ENCODE measurements at regions not wholly inside any gene's neighbourhood (a gene's known extent, or its start where the extent isn't known, plus 50 kb on each side); places are given as distances from the start of the nearest gene placed in this dataset.

DNA sequence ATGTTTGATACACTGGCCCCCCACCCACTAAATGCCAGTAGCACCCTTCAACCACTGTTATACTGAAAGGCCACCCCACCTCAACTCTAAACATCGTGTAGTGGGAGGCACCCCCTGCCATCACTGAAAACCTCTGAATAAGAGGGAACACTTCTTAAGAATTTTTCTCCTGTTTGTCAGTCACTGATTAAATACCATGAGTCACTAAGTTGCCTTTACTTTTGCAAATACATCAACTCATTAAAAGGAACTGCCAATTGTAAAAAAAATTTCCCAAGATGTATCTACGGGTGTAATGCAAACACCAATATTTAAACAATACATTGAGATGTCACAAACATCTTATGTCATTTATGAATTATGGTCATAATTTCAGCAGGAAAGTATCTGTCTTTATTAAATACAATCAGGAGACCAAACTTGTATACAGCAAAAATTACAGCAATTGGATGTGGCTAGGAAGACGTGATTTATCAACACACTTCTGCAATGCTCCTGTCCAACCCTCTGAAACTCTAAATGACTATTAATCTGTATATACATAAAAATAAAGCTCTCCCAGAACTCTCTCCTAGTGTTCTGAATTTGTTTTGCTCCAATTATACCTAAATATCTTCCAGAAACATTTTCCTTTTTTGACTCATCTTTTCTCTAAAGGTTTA is 144.1 kb upstream of the STK17B start:
- no peak for DNase-seq (ENCODE audit: low spot score)

DNA sequence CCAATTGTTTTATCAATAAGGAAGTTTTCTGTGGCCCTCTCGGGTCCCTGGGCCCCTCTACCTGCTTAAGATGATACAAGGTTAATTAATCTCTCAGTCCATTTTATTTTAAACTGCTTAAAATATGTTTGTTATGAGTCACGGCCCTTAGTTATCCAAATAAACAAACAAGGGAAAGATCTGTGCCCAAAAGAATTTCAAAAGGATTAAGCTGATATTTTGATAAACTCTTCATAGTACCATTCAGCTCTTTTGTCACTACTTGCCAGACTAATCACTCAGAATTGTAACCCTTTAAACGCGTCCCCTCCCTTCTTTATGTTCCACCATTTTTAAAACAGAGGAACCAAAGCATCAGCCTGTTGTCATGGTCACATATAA is 144.7 kb upstream of the STK17B start:
- DNase-seq (ENCODE audit: low spot score): no peak

DNA sequence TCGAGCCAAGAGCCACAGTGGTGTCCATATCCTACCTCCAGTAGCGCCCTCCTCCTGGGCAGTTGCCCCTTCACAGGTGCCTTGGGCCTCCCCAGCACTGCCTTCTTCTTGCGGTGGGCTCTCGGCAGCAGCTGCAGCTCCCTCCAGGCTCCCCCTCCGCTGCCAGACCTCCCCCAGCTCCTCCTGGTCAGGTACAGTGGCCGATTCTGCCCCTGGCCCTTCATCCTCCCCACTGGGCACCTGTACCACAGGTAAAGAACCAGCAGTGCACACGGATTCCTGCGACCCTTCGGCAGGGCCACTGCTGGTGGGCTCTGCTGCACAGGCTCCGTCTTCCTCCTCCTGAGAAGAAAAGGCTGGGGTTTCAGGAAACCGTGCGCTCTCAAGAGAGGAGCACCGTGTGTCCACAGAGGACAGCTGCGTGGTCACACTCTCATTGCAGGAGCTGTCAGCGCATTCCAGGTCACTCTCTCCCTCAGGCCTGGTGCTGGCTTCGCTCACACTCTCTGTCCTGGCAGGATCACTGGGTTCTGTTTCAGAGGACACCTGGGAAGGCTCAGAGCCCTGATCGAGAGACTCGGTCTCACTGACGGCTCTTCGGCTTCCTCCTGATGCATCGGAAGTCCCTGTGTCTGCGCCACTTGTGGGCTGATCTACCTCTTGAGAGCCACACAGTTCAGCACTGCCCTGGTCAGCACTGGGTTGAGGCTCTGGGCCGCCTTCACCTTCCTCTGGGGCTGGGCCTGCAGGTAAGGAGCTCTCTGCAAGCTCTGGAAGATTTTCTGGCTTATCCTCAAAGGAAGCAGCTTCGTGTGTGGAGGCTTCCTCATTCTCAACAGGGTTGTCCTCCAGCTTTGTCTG is 147.4 kb upstream of the STK17B start:
- no peak for DNase-seq (ENCODE audit: low spot score)

DNA sequence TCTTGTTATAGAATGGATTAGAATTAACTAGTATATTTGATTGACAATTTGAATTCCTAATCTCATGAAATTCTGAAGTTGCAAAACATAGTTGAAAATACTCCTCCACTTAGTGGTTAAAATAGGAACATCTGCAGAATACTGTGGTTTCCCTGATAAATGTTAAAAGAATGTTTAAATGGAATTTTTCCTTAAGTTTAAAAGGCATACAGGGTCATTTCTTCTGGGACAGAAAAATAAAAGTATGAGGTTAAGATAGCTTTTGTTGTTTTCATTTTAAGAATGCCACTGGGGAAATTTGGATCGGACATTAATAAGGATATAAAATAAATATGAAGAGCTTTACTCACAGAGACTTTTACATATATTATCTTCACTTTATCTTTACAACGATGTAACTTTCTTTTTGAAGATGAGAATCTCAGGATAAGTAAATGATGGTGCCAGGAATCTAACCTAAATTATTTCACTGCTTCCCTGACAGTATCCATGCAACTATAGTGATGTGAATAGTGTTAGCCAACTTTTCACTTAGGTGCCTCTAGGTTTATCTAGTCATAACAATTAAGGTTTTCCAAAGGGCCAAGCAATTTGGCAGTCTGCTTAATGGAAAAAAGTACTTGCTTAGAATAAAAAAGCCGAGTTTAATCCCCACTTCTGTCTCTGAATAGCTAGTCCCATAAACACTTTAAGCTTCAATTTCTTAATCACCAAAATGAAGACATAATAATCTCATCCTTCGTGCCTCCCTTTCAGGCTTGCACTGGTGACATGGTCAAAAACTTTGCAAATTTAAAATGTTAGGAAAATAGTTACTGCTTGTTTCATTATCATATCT is 151.8 kb upstream of the STK17B start:
- DNase-seq (ENCODE audit: low spot score): no peak

DNA sequence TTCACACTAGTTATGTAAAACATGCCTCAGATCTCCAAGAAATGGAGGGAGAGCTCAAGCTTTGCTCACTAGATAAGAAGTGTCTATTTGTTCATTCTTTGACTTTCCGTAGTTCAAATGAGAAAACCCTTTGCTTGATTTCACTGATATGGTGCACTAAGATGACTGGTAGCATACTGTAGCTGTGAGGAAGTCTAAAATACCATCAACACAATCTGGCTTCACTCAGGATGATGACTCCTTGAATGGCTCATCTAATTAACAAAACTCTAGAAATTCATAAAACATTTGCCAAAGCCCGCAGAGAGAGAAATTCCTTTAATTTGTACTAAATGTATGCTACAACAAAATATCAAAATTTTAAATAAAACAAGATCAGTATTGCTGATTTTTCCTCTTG is 152.8 kb upstream of the STK17B start:
- DNase-seq (ENCODE audit: low spot score): no peak

DNA sequence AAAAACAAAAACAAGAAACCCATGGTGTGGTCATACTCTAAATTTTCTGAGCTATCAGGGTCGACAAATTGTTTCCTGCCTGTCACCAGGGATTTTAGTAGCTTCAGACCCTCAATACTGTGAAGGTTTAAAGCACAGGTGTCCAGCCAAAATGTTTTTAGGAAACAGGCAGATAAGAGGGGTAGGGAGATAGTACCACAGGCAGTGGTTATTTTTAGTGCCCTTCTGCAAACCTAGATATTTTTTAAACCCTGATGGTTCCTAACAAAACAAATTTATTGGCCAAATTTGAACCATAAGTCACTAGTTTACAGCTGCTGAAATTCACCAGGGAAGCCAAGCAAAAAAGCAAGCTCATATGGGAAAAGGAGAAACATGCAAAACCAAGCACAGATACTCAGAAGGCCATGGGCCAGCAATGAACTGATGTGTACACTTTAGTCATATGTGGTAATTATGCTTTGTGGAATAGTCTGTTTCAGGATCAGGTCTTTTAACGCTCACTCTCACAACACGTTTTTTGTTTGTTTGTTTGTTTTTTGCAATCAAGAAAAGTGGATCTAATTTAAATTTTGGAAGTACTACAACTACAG is 156.8 kb upstream of the STK17B start:
- DNase-seq (ENCODE audit: low spot score): no peak

DNA sequence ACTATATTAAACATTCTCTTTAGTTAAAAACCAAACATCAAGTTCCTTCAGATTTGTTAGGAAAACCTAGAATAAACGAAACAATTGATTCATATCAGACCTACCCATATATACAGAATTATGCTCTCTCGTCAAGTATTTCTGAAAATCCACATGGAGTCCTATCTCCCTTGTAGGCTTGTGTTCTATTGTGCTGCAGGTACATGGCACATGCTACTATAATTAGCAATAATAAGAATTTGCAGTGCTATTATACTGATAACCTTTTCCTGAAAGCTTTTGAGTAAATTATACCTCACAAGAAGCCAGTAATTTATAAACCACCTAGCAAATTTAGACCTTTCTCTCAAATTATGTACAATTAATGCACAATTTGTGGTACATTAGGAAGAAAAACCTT is 158.6 kb upstream of the STK17B start:
- DNase-seq (ENCODE audit: low spot score): no peak

DNA sequence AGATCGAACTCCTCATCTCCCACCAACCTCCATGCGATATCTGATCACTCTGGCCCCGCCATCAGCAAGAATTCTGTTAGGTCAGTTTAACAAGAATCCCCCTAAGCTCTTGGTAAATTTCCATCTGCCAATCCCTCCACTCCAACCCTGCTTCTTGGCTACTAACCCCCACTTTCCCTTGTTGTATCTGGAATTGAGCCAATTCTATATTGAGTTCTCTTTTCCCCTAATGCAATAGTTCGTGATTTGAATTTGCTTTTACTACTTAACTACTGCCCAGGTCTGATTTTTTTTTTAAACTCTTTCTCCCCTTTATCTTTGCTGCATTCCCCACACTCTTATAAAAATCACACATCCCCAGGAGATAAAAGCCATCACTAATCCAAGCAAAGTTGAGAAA is 159.3 kb upstream of the STK17B start:
- DNase-seq (ENCODE audit: low spot score): no peak

DNA sequence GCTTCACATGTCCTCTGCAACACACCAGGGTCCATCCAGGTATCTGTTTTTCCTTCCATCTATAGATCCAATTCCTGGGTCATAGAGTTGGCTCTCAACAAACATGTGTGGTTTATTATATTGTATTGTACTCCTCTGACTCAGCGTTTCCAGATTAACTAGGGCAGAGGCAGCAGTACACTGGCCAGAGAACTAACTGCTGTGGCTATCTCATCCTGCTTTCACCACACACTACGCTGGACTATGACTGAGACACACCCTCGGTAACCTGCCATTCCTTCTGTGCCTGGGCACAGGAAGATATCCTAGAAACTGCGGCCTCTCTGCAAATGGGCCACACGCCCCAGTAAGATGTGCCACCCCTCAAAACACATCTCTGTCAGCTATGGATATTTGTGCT is 159.8 kb upstream of the STK17B start:
- peak; percentile 44 for DNase-seq (ENCODE audit: low spot score)

DNA sequence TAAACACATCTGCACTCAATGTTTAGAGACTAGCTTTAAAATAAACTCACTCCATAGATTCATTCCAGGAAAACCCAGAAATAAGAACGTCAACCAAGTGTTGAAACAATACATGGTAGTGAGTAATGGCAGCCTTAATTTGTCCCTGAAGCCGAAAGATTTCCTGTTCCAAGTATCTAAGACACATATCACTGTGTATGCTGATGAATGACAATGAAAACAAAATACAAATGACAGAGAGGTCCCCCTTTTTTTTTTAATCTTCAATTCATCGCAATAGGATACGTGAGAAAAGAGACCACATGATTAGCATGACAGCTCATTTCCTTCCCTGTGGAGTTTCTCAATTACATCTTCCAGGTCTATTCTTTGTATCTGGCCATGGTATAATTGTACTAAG is 160.5 kb upstream of the STK17B start:
- DNase-seq (ENCODE audit: low spot score): peak; percentile 68

DNA sequence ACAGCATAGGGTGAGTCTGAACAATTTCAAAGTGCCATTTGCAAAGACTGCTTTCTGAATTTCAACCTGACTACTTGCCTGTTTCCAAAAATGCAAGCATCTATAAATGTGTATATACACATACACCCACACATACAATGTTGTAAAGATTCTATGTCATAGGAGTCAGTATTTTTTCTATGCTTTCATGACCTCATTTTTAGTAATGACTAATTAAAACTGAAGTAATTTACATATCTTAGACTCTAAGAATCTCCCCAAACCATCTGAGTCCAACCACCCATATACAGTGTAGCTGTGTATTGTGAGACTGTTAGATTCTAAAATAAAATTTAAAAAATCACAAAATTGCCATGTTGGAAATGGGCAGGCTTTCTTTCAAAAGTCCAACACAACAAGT is 162.0 kb upstream of the STK17B start:
- no peak for DNase-seq (ENCODE audit: low spot score)

DNA sequence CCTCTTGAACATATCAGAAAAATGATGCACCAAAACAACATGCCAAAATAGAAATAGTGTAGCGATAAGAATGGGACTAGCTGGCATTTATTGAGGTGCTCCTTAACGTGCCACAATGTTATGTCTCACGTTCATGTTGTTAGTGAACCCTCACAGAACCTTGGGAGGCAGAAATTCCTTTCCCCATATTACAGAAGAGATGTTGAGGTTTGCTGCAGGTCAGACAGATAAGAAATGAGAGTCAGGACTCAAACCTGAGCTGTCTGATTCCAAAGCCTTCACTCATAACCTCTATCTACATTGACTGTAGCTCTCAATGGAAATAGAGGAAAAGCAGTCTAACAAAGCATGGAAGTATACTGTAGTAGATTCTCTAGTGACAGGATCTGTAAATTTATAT is 163.3 kb upstream of the STK17B start:
- no peak for DNase-seq (ENCODE audit: low spot score)

DNA sequence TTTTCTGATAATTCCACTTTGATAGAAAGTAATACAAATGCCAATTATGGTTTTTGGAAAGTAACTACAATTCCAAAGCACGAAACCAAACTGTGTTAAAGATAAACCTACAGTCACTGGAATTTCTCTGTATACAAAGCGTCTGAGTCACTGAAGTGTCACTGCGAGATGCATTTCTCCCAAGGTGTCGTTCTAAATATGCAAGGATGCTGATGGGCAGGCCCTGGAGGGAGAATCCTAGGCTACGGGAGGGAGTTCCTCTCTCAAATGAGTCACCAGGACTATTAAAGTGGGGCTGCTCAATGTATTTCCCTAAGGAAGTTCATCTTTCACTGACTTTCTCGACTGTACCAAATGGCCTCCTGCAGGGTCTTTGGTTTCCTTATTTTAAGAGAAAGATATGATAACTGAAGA is 163.8 kb upstream of the STK17B start:
- DNase-seq (ENCODE audit: low spot score): peak; percentile 67

DNA sequence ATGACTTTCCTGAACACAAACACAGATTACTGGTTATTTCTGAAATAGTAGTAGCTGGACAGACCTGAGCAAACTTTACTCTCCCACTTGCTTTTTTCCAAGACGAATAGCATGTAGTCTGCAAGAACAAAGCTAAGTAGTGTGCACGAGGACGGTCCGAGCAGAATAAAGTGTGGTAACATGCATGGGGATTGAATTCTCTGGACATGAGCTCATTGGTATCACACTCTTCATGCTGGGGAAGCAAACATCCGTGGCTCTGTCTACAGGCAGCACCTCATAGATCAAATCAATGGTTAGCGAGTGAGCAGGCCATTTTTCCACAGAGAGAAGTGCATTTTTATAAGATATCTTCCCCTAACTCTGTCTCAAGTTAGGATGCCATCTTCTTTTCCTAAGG is 164.8 kb upstream of the STK17B start:
- no peak for DNase-seq (ENCODE audit: low spot score)

DNA sequence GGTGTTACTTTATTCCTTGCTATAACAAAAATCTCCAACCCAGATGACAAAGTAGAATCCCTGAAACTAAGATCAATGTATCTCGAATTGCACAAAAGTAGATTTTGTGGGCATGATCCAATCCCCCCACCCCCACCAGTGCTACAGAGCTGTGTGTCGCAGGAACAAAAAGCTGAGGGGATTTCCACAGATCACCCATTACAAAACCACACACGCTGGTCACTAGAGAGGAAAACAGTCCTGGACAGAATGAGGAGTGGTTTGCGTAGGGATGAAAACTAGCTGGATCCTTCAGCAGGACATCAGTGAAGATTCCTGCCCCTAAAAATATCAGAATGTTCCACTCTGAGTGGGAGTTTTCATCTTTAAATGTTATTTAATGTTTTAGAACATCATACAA is 165.3 kb upstream of the STK17B start:
- no peak for DNase-seq (ENCODE audit: low spot score)

DNA sequence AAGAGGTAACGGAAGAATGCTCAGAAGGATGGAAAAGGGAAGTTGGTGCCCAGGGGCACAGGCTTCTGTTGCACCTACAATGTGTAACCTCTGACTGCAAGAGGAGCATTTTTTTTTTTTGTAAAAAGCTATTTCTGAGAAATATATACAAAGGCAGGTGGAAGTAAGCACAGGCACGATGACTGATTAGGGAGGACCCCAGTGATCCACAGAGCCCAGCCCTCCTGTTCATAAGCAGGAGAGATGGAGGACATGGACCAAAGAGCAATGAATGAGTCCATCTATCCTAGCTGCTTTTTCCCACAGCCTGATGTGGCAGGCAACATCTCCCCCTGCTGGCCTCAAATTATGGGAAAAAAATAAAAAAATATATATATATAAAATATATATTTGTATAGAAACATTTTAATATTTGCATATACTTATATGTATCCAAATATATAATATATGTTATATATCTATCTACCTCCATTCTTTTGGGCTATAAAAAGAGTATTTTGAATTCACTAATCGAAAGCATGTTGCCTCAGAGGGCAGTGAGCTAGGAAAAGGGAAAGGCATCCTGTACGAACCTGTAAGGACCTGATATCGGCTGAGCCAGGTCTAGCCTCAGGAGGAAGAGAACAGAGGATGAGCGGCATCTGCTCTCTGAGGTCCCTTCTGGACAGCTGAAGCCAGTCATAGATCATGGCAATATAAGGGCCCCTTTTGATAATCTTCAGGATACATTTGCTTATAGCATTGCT is 166.0 kb upstream of the STK17B start:
- DNase-seq (ENCODE audit: low spot score): no peak

DNA sequence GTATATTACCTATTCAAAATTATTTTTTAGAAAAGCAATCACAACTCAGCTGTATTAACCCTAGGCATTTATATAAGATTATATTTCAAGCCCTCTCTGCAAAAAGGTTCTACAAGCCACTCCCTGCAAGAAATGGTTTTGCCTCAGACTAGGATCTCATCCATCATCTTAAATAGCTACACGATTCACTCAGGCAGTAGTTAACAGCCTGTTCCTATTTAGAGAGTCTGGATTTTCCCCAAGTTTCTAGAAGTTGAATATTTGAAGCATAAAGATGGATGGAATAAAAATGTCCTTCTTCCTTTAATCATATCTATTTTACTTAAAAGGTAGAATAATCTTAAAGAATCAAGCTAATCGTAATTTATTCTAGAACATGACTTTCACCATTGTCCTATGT is 167.1 kb upstream of the STK17B start:
- no peak for DNase-seq (ENCODE audit: low spot score)

DNA sequence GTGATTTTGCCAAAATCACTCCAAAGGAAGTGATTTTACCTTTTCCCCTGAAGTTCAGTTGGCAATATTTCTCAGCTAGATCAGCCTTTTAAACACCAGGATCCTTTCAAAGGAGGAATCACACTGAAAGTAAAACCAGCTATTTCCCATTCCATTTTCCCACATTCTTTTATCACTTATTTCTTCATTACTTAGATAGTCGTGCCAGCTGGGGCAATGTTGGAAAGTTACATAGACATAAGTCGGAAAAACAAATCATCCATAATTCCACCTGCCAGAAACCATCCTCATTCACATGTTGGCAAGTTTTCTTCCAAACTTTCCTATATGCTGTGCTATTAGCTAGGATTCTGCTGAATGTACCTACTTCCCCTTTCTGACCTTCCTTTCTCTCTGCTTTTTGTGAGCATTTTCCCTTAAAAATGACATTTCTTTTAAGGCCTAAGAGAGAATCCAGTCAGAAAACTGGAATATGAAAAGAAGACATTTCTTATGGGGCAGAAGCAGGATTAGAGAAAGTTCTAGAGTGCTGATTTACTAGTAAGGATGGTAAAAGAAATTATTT is 170.0 kb upstream of the STK17B start:
- DNase-seq (ENCODE audit: low spot score): no peak

DNA sequence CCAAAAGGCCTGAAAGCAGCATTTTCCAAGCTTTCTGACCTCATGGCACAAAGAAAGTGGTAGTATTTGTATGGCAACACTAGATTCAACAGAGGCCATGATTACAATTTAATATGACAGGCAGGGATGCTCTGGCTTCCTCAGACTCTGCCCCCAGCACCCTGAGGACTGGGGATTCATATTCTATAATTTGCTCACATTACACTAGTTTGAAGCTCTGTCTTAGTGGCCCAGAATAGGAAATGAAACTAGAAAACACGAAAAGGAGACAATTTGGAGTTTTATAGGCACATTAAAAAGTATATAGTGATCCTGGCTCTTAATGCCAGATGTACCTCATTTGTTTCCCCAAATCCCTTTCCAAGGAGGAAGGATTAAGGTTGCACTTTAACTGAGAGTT is 173.0 kb upstream of the STK17B start:
- no peak for DNase-seq (ENCODE audit: low spot score)

DNA sequence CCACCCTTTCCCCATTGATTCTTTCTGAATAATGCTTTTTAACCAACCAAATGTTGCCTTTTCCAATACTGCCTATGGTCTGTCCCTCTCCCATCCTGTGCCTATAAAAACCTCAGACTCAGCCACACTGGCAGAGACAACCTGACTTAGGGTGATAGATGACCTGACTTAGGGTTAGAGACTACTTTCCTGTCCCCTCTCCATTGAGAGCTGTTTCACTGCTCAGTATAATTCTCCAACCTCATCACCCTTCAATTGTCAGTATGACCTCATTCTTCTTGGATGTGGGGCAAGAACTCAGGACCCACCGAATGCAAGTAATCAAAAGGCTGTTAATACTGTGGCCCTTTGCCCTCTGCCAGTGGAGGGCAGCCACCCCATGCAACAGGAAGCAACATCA is 182.3 kb upstream of the STK17B start:
- no peak for DNase-seq (ENCODE audit: low spot score)

DNA sequence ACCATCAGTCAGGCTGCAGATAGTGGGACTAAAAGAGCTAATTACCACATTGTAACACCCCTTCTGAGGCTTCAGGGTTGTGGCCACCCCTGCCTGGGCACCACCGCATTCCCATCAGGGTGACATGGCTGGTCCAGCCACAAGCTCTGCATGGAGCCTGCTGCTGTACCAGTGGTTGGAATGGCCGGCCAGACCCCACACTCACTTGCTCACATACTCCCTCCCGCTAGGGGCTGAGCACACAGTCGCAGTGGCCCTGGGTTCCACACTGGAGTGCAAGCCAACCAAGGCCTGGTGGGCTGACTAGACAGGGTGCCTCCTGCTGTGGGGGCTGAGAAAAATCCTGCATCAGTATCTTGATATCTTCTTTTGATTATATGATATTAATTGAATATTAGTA is 182.8 kb upstream of the STK17B start:
- no peak for DNase-seq (ENCODE audit: low spot score)

DNA sequence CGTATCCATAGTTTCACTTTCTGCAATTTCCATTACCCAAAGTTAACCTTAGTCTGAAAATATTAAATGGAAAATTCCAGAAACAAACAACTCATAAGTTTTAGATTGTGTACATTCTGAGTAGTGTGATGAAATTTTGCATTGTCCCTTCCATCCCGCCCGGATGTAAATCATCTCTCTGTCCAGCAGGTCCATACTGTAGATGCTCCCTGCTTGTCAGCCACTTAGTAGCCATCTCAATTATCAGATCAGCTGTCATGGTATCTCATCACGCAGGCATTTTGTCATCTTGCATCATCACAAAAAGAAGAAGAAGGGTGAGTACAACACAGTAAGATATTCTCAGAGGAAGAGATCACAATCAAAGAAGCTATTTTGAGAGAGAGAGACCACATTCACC is 185.0 kb upstream of the STK17B start:
- no peak for DNase-seq (ENCODE audit: low spot score)
